ENCODE measurements at regions not wholly inside any gene's neighbourhood (a gene's known extent, or its start where the extent isn't known, plus 50 kb on each side); places are given as distances from the start of the nearest gene placed in this dataset.
A peak's percentile ranks its signal among the peaks of the same experiment; 100 is the strongest.

- no peak for DNase-seq (ENCODE audit: low spot score, unreplicated experiment)
- H3K4me1 Mint-ChIP-seq (ENCODE audit: low read depth), result peaks cover 24% of the 10 kb centered on the region
- peak overlapping the region; percentile 30 for H3K27ac Mint-ChIP-seq
- no peaks in the 10 kb centered on the region for H3K36me3 Mint-ChIP-seq (ENCODE audit: insufficient read depth)
- H3K27me3 Mint-ChIP-seq, result no peaks in the 10 kb centered on the region
- H3K4me3 Mint-ChIP-seq (ENCODE audit: low read depth), result no peak overlapping the region
- no peak for TF ChIP-seq CTCF (IDR thresholded peaks at IDR 0.05; ENCODE audit: unreplicated experiment)
- no peaks in the 10 kb centered on the region for H3K9me3 Mint-ChIP-seq (ENCODE audit: low read depth)
These were observed 50.9 kb upstream of the C5orf58 start for GRCh38 chr5:170181902-170182301.

- no peaks in the 10 kb centered on the region for H3K27me3 Mint-ChIP-seq
These were observed 50.3 kb upstream of the C5orf58 start for GRCh38 chr5:170182491-170182890.

More at GRCh38 chr5:170182491-170182890, 50.3 kb upstream of the C5orf58 start:
- no peak for TF ChIP-seq CTCF (IDR thresholded peaks at IDR 0.05; ENCODE audit: unreplicated experiment)
- Mint-ChIP-seq H3K27ac (no peak overlapping the region), H3K4me1 (ENCODE audit: low read depth) (peaks cover 22% of the 10 kb centered on the region), H3K4me3 (ENCODE audit: low read depth) (no peak overlapping the region), H3K9me3 (ENCODE audit: low read depth) (no peaks in the 10 kb centered on the region), H3K36me3 (ENCODE audit: insufficient read depth) (no peaks in the 10 kb centered on the region)
- no peak for DNase-seq (ENCODE audit: low spot score, unreplicated experiment)
